ENCODE measurements at regions not wholly inside any gene's neighbourhood (a gene's known extent, or its start where the extent isn't known, plus 50 kb on each side); places are given as distances from the start of the nearest gene placed in this dataset.

- Histone ChIP-seq H3K9me3 (replicated peaks; ENCODE audit: control insufficient read depth, insufficient read depth, low read length) (peaks cover 3% of the 10 kb centered on the region), H3K36me3 (ENCODE audit: control insufficient read depth in 2 of 2, extremely low read depth in 1 of 2, insufficient read depth in 2 of 2, low read length in 2 of 2) (no peaks in the 10 kb centered on the region), H3K4me3 (replicated peaks in 1 of 3; ENCODE audit: insufficient read depth in 1 of 3, low read depth in 1 of 3, low read length in 3 of 3) (no peak overlapping the region), H3K4me2 (ENCODE audit: insufficient read depth, low read length) (no peak overlapping the region), H3K4me1 (ENCODE audit: control insufficient read depth, extremely low read depth, insufficient read depth, low read length) (no peaks in the 10 kb centered on the region), H3K27ac (ENCODE audit: insufficient read depth, low read depth, low read length) (no peak overlapping the region), H4K20me1 (replicated peaks; ENCODE audit: control insufficient read depth, extremely low read depth, insufficient read depth, low read length) (no peaks in the 10 kb centered on the region), H3K9ac (replicated peaks; ENCODE audit: extremely low read depth, insufficient read depth, low read length) (no peak overlapping the region), H3K79me2 (ENCODE audit: control insufficient read depth, insufficient read depth, low read length) (no peaks in the 10 kb centered on the region), H3K27me3 (ENCODE audit: control insufficient read depth in 2 of 2, insufficient read depth in 2 of 2, low read length in 2 of 2) (no peaks in the 10 kb centered on the region), H3K9me1 (replicated peaks; ENCODE audit: control insufficient read depth, extremely low read depth, insufficient read depth, low read length) (no peaks in the 10 kb centered on the region), H2AFZ (ENCODE audit: low read depth, low read length) (no peak overlapping the region)
- intact Hi-C loops (cut with micrococcal nuclease), result no loop called here
- BruUV-seq (replicated peaks), result no TSS peak
- POLR2A ChIA-PET, result no interaction called here
- FAIRE-seq, result no peak
- CTCF ChIA-PET, result no interaction called here
- no peak for DNase-seq (ENCODE audit: low read depth, low spot score)
- TF ChIP-seq JUN (IDR thresholded peaks at IDR 0.05; ENCODE audit: borderline replicate concordance, insufficient read depth, insufficient read length, low read depth) (no peak), FOS (IDR thresholded peaks at IDR 0.05; ENCODE audit: borderline replicate concordance, insufficient read depth, low read length) (no peak), MYC (IDR thresholded peaks at IDR 0.05; ENCODE audit: low read depth, low read length) (no peak), POLR2A (IDR thresholded peaks at IDR 0.05; ENCODE audit: low read depth, low read length) (no peak)
- dilution Hi-C loops (cut with MboI; ENCODE audit: extremely low pct_ligation_motif_present, low sequenced_read_pairs), result no loop called here
These were observed 200.9 kb upstream of the CNTNAP2 start for GRCh38 chr7:145915679-145916078.

- Histone ChIP-seq H3K9ac (replicated peaks; ENCODE audit: extremely low read depth, insufficient read depth, low read length) (no peak overlapping the region), H3K4me1 (ENCODE audit: control insufficient read depth, extremely low read depth, insufficient read depth, low read length) (no peaks in the 10 kb centered on the region), H4K20me1 (replicated peaks; ENCODE audit: control insufficient read depth, extremely low read depth, insufficient read depth, low read length) (no peaks in the 10 kb centered on the region), H3K4me3 (replicated peaks in 1 of 3; ENCODE audit: insufficient read depth in 1 of 3, low read depth in 1 of 3, low read length in 3 of 3) (no peak overlapping the region), H3K9me3 (replicated peaks; ENCODE audit: control insufficient read depth, insufficient read depth, low read length) (no peaks in the 10 kb centered on the region), H3K36me3 (ENCODE audit: control insufficient read depth in 2 of 2, extremely low read depth in 1 of 2, insufficient read depth in 2 of 2, low read length in 2 of 2) (no peaks in the 10 kb centered on the region), H3K4me2 (ENCODE audit: insufficient read depth, low read length) (no peak overlapping the region), H2AFZ (ENCODE audit: low read depth, low read length) (no peak overlapping the region), H3K27me3 (ENCODE audit: control insufficient read depth in 2 of 2, insufficient read depth in 2 of 2, low read length in 2 of 2) (no peaks in the 10 kb centered on the region), H3K27ac (ENCODE audit: insufficient read depth, low read depth, low read length) (no peak overlapping the region), H3K79me2 (ENCODE audit: control insufficient read depth, insufficient read depth, low read length) (no peaks in the 10 kb centered on the region), H3K9me1 (replicated peaks; ENCODE audit: control insufficient read depth, extremely low read depth, insufficient read depth, low read length) (no peaks in the 10 kb centered on the region)
- TF ChIP-seq FOS (IDR thresholded peaks at IDR 0.05; ENCODE audit: borderline replicate concordance, insufficient read depth, low read length) (no peak), EZH2 (IDR thresholded peaks at IDR 0.05; ENCODE audit: borderline replicate concordance, low read depth, low read length, severe bottlenecking) (no peak), JUN (IDR thresholded peaks at IDR 0.05; ENCODE audit: borderline replicate concordance, insufficient read depth, insufficient read length, low read depth) (no peak), MYC (IDR thresholded peaks at IDR 0.05; ENCODE audit: low read depth, low read length) (no peak), MAX (IDR thresholded peaks at IDR 0.05; ENCODE audit: insufficient read depth, insufficient read length) (no peak), POLR2A (IDR thresholded peaks at IDR 0.05; ENCODE audit: low read depth, low read length) (no peak), GATA2 (IDR thresholded peaks at IDR 0.05; ENCODE audit: insufficient read depth, insufficient read length, low read depth, low read length) (no peak), POLR2AphosphoS5 (IDR thresholded peaks at IDR 0.05; ENCODE audit: insufficient read depth, low read depth, low read length) (no peak)
- FAIRE-seq (no peak), DNase-seq (ENCODE audit: low read depth, low spot score) (no peak)
- intact Hi-C loops (cut with micrococcal nuclease) (no loop called here), dilution Hi-C loops (cut with MboI; ENCODE audit: extremely low pct_ligation_motif_present, low sequenced_read_pairs) (no loop called here)
- BruUV-seq (replicated peaks), result no TSS peak
- ChIA-PET POLR2A (no interaction called here), CTCF (no interaction called here)
These were observed 206.5 kb upstream of the CNTNAP2 start for GRCh38 chr7:145909991-145910513.

Data from endothelial cell of umbilical vein (primary cell).